ENCODE measurements at regions not wholly inside any gene's neighbourhood (a gene's known extent, or its start where the extent isn't known, plus 50 kb on each side); places are given as distances from the start of the nearest gene placed in this dataset.

DNA sequence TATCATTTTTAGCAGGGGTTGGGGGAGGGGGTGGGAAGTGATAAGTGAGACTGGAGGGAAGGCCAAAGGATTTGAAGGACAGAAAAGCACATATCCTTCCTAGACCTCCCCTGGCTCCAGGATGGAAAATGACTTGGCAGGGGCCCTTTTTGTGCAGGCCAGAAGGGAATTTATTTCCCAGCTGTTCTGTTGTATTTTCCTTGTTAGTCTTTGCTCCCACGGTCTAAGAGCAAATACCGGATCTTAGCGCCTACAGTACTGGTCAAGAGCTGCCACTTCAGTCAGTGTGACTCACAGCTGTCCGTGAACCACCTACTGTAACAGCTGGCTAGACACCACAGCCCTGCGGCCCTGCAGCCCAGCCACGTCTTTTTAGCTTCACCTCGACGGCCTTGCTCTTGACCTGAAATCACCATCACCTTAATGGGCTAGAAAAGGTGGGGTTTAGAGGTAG lies 51.0 kb upstream of the ERRFI1 start (continued):
- 0 out of 2 replicates have a peak, but pooled peaks have one; percentile 14 for TF ChIP-seq ARID2 (CRISPR knock-in tag; IDR thresholded peaks at IDR 0.05; ENCODE audit: borderline replicate concordance)
- 0 out of 2 replicates have a peak, but pooled peaks have one; percentile 41 for TF ChIP-seq ZNF792 (CRISPR knock-in tag; IDR thresholded peaks at IDR 0.05)
- TF ChIP-seq SPEN (CRISPR knock-in tag; IDR thresholded peaks at IDR 0.05; ENCODE audit: low read depth): peak; percentile 70; the same call in 1 of the 2 replicates
- TF ChIP-seq, protein P1, sequence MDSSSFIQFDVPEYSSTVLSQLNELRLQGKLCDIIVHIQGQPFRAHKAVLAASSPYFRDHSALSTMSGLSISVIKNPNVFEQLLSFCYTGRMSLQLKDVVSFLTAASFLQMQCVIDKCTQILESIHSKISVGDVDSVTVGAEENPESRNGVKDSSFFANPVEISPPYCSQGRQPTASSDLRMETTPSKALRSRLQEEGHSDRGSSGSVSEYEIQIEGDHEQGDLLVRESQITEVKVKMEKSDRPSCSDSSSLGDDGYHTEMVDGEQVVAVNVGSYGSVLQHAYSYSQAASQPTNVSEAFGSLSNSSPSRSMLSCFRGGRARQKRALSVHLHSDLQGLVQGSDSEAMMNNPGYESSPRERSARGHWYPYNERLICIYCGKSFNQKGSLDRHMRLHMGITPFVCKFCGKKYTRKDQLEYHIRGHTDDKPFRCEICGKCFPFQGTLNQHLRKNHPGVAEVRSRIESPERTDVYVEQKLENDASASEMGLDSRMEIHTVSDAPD (CRISPR knock-in tag; IDR thresholded peaks at IDR 0.05): no peak
- no peak for TF ChIP-seq TAF1 (CRISPR knock-in tag; IDR thresholded peaks at IDR 0.05)
- no peak for TF ChIP-seq ARHGAP35 (CRISPR knock-in tag; IDR thresholded peaks at IDR 0.05; ENCODE audit: borderline replicate concordance)
- TF ChIP-seq GFI1 (CRISPR knock-in tag; IDR thresholded peaks at IDR 0.05; ENCODE audit: borderline replicate concordance): peak; percentile 35; the same call in 1 of the 2 replicates
- no peak for TF ChIP-seq ZFP36 (IDR thresholded peaks at IDR 0.05; ENCODE audit: borderline replicate concordance, low read depth, low read length, partially characterized antibody)
- TF ChIP-seq, protein P2, sequence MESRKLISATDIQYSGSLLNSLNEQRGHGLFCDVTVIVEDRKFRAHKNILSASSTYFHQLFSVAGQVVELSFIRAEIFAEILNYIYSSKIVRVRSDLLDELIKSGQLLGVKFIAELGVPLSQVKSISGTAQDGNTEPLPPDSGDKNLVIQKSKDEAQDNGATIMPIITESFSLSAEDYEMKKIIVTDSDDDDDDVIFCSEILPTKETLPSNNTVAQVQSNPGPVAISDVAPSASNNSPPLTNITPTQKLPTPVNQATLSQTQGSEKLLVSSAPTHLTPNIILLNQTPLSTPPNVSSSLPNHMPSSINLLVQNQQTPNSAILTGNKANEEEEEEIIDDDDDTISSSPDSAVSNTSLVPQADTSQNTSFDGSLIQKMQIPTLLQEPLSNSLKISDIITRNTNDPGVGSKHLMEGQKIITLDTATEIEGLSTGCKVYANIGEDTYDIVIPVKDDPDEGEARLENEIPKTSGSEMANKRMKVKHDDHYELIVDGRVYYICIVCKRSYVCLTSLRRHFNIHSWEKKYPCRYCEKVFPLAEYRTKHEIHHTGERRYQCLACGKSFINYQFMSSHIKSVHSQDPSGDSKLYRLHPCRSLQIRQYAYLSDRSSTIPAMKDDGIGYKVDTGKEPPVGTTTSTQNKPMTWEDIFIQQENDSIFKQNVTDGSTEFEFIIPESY (CRISPR knock-in tag; IDR thresholded peaks at IDR 0.05): peak; percentile 51; the same call in 1 of the 2 replicates
- no peak for TF ChIP-seq SP2 (CRISPR knock-in tag; IDR thresholded peaks at IDR 0.05)
- TF ChIP-seq ZMYM3 (CRISPR knock-in tag; IDR thresholded peaks at IDR 0.05): peak; percentile 71; the same call in 1 of the 2 replicates
- TF ChIP-seq SOX13 (IDR thresholded peaks at IDR 0.05): no peak
- TF ChIP-seq SOX13 (CRISPR knock-in tag; conservative IDR thresholded peaks at IDR 0.05 in 1 of 2, IDR thresholded peaks at IDR 0.05 in 1 of 2): peak in 1 of 2 experiments; percentile 61; a peak in 1 of 4 replicates
- TF ChIP-seq ZNF329 (CRISPR knock-in tag; IDR thresholded peaks at IDR 0.05; ENCODE audit: low read depth): no peak
- no peak for TF ChIP-seq RFXANK (CRISPR knock-in tag; IDR thresholded peaks at IDR 0.05)
- 0 out of 2 replicates have a peak, but pooled peaks have one; percentile 42 for TF ChIP-seq POLR2G (IDR thresholded peaks at IDR 0.05; ENCODE audit: low read depth, low read length)
- TF ChIP-seq, protein P3, sequence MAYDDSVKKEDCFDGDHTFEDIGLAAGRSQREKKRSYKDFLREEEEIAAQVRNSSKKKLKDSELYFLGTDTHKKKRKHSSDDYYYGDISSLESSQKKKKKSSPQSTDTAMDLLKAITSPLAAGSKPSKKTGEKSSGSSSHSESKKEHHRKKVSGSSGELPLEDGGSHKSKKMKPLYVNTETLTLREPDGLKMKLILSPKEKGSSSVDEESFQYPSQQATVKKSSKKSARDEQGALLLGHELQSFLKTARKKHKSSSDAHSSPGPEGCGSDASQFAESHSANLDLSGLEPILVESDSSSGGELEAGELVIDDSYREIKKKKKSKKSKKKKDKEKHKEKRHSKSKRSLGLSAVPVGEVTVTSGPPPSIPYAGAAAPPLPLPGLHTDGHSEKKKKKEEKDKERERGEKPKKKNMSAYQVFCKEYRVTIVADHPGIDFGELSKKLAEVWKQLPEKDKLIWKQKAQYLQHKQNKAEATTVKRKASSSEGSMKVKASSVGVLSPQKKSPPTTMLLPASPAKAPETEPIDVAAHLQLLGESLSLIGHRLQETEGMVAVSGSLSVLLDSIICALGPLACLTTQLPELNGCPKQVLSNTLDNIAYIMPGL (CRISPR knock-in tag; IDR thresholded peaks at IDR 0.05; ENCODE audit: borderline replicate concordance in 1 of 2, low read depth in 1 of 2): 0 out of 4 replicates have a peak, but pooled peaks of 1 of the 2 experiments have one; percentile 50
- TF ChIP-seq SOX6 (IDR thresholded peaks at IDR 0.05): no peak
- peak; percentile 70 for TF ChIP-seq SOX6 (CRISPR knock-in tag; IDR thresholded peaks at IDR 0.05)
- TF ChIP-seq KLF16 (CRISPR knock-in tag; IDR thresholded peaks at IDR 0.05): 0 out of 4 replicates have a peak, but pooled peaks of 1 of the 2 experiments have one; percentile 33
- 0 out of 2 replicates have a peak, but pooled peaks have one; percentile 39 for TF ChIP-seq MYNN (CRISPR knock-in tag; IDR thresholded peaks at IDR 0.05; ENCODE audit: low read depth)
- TF ChIP-seq, protein P4, sequence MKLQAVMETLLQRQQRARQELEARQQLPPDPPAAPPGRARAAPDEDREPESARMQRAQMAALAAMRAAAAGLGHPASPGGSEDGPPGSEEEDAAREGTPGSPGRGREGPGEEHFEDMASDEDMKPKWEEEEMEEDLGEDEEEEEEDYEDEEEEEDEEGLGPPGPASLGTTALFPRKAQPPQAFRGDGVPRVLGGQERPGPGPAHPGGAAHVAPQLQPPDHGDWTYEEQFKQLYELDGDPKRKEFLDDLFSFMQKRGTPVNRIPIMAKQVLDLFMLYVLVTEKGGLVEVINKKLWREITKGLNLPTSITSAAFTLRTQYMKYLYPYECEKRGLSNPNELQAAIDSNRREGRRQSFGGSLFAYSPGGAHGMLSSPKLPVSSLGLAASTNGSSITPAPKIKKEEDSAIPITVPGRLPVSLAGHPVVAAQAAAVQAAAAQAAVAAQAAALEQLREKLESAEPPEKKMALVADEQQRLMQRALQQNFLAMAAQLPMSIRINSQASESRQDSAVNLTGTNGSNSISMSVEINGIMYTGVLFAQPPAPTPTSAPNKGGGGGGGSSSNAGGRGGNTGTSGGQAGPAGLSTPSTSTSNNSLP (IDR thresholded peaks at IDR 0.05; ENCODE audit: low read depth, low read length): no peak
- no peak for TF ChIP-seq HES4 (CRISPR knock-in tag; IDR thresholded peaks at IDR 0.05; ENCODE audit: borderline replicate concordance)
- 0 out of 2 replicates have a peak, but pooled peaks have one; percentile 58 for TF ChIP-seq NFKBIZ (CRISPR knock-in tag; IDR thresholded peaks at IDR 0.05)
